GM21528 (cell line): ENCODE measurements at regions not wholly inside any gene's neighbourhood (a gene's known extent, or its start where the extent isn't known, plus 50 kb on each side); places are given as distances from the start of the nearest gene placed in this dataset.

Source experiments
- ATAC-seq: cut with Tn5 transposase; IDR thresholded peaks from one replicate; pipeline ENCODE4 v1.9.1; 2021; ENCODE audit warnings: mild to moderate bottlenecking, moderate library complexity; ENCODE audit not compliant: unreplicated experiment, low FRiP score

GRCh38 chr2:126345691-126346090 is 310.3 kb upstream of the GYPC start:
- no peak for ATAC-seq

- ATAC-seq: no peak
Observed at GRCh38 chr2:126356631-126357030, 299.3 kb upstream of the GYPC start.

GRCh38 chr2:126358122-126358521 is 297.8 kb upstream of the GYPC start:
- no peak for ATAC-seq

- ATAC-seq: peak; percentile 65
Observed at GRCh38 chr2:126359494-126359893, 296.5 kb upstream of the GYPC start.

- ATAC-seq: no peak
Observed at GRCh38 chr2:126367361-126367760, 288.6 kb upstream of the GYPC start.

- no peak for ATAC-seq
Observed at GRCh38 chr2:126368758-126369157, 287.2 kb upstream of the GYPC start.

GRCh38 chr2:126370201-126370600 is 285.8 kb upstream of the GYPC start:
- no peak for ATAC-seq

- ATAC-seq: no peak
Observed at GRCh38 chr2:126372406-126372805, 283.6 kb upstream of the GYPC start.

- no peak for ATAC-seq
Observed at GRCh38 chr2:126378176-126378575, 277.8 kb upstream of the GYPC start.

- ATAC-seq: no peak
Observed at GRCh38 chr2:126381091-126381490, 274.9 kb upstream of the GYPC start.

- ATAC-seq: no peak
Observed at GRCh38 chr2:126382998-126383397, 273.0 kb upstream of the GYPC start.

GRCh38 chr2:126383800-126384199 is 272.2 kb upstream of the GYPC start:
- no peak for ATAC-seq

GRCh38 chr2:126385441-126385840 is 270.5 kb upstream of the GYPC start:
- ATAC-seq: no peak

GRCh38 chr2:126385983-126386382 is 270.0 kb upstream of the GYPC start:
- ATAC-seq: no peak

GRCh38 chr2:126389446-126389845 is 266.5 kb upstream of the GYPC start:
- no peak for ATAC-seq

GRCh38 chr2:126392889-126393288 is 263.1 kb upstream of the GYPC start:
- no peak for ATAC-seq

- no peak for ATAC-seq
Observed at GRCh38 chr2:126399001-126399400, 257.0 kb upstream of the GYPC start.

- no peak for ATAC-seq
Observed at GRCh38 chr2:126403039-126403628, 252.8 kb upstream of the GYPC start.

GRCh38 chr2:126406267-126406666 is 249.7 kb upstream of the GYPC start:
- no peak for ATAC-seq

- ATAC-seq: no peak
Observed at GRCh38 chr2:126408671-126409070, 247.3 kb upstream of the GYPC start.

GRCh38 chr2:126409850-126410249 is 246.1 kb upstream of the GYPC start:
- ATAC-seq: no peak

- no peak for ATAC-seq
Observed at GRCh38 chr2:126413079-126413478, 242.9 kb upstream of the GYPC start.

GRCh38 chr2:126419403-126419802 is 236.6 kb upstream of the GYPC start:
- no peak for ATAC-seq
